HG03139 (cell line): ENCODE measurements at regions not wholly inside any gene's neighbourhood (a gene's known extent, or its start where the extent isn't known, plus 50 kb on each side); places are given as distances from the start of the nearest gene placed in this dataset.
"Not testable (repeated sequence)": the region's sequence is repeated elsewhere in the genome, so short reads cannot be mapped to it uniquely, and the experiment has no call there.

Experiments used
- ATAC-seq: cut with Tn5 transposase; IDR thresholded peaks from one replicate; pipeline ENCODE4 v1.9.1; 2021; ENCODE audit not compliant: unreplicated experiment

DNA sequence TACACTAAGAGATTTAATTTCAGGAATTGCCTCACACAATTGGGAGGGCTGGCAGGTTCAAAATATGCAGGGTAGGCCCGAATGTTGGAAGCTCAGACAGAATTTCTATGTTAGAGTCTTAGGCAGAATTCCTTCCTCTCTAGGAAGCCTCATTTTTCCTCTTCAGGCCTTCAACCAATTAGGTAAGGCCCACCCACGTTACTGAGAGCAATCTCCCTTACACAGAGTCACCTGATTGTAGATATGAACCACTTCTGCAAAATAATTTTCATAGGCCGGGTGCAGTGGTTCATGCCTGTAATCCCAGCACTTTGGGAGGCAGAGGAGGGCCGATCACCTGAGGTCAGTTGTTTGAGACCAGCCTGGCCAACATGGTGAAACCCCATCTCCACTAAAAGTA, 50.2 kb upstream of the HIVEP1 start:
- ATAC-seq: no peak

DNA sequence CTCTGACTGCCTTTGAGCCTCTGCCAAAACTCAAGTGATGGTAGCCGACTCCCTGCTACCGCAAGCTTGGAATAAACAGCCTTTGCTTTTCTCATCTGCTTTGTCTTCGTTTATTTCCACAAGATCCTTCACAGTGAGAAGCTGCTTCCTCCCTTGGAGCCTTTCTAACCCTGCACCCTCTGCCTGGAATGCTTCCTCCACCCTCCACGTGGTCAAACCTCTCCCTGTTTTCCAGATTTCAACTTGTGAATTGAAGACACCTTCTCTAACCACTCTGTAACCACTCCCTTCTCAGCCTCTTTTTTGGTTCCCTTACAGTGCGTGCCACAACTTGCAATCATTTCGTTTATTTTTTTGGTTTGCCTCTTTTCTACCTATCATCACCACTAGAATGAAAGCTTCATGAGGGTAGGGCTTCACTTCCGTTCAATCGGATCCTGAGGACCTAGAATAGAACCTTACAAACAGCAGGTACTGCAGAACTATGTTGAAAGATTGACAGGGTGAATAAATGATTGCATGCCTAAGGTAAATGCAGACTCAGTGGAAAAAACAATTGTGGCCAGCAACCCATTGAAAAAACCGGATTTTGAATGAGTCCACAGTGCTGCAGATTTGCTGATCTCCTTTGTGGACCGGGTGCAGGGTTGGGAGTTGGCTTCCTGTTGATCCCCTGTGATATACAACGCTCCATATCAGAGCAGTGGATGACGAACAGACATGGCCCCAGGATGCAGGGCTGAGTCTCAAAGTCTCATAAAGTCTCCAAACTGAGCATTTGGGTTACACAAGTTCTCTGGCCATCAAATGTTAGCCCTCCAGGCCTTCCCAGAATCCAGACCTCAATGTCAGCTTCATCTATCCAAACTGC, 51.0 kb upstream of the HIVEP1 start:
- ATAC-seq: no peak

DNA sequence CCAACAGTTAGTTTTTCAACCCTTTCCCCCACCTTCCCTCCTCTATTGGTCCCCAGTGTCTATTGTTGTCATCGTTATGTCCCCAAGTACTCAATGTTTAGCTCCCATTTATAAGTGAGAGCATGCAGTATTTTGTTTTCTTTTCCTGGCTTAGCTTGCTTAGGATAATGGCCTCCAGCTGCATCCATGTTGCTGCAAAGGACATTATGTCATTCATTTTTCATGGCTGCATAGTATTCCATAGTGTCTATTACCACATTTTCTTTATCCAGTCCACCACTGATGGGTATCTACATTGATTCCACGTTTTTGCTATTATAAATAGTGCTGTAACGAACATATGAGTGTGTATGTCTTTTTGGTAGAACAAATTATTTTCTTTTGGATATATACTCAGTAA, 55.3 kb upstream of the HIVEP1 start:
- ATAC-seq: no peak

DNA sequence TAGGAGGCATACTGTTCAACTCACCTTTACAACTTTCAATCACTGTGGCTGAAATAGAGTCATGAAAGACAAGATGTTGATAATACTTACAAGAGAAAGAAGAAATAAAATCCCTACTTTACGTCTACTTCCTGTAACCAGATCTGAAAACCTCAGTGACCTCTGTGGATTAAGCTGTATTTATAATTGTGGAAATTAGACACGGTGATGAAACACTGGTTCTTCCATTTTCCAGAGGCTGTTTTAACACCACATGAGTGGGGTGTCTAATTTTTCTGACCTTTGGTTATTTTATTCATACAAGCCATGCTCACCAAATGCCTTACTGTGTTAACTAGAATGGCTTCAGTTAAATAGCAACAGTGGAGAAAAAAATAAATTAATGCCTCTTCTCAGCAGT, 58.5 kb upstream of the HIVEP1 start:
- ATAC-seq: no peak

DNA sequence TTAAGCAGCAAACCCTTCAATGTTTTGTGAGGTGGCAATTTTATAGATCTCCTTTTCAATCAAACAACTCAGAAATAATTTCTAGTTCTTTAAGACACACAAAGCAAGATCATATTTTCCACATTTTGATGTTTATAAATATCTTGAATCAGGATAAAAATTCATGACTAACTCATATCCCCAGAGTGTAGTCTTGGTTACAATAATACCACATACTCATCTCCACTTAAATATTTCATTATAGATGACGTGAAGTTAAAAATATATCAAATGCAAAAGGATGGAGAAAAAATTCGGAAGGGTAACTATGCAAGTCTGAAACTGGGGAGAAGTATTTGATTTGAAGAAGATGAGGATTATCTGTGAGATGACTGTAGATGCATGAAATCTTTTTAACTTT, 59.8 kb upstream of the HIVEP1 start:
- ATAC-seq: no peak

DNA sequence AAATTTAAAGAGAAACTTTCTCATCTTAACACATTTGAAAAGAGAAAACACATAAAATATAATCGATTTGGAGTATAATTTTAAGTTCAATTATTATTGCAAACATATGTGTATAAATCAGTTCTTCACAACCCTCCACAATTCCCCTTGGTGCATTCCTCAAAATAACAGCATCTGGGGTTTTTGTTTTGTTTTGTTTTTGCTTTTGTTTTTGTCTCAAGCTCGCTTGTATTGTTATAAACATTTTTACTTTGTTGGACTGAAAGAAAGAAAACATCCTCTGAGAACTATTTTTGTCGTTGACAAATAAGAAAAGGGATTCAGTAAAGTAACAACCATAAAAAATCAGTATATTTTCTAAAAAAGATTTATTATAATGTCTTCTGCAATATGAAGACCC, 60.2 kb upstream of the HIVEP1 start:
- no peak for ATAC-seq

DNA sequence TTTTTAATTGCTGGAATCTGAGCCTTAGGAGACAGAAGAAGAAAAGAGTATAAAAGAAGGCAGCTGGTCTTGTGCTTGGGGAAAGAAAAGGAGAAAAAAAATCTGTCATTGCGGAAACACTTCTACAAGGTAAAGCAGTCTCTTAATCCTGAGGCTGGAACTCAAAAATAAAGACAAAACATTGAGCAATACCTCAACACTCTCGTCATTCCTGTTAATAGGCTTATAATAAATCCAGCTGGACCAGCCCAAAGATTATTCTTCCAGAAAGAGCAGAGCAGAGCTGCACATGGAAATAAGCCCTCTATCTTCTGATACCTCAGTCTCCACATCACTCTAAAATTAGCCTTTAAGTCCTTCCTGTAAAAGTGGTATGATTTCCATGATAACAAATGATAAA, 62.0 kb upstream of the HIVEP1 start:
- no peak for ATAC-seq

DNA sequence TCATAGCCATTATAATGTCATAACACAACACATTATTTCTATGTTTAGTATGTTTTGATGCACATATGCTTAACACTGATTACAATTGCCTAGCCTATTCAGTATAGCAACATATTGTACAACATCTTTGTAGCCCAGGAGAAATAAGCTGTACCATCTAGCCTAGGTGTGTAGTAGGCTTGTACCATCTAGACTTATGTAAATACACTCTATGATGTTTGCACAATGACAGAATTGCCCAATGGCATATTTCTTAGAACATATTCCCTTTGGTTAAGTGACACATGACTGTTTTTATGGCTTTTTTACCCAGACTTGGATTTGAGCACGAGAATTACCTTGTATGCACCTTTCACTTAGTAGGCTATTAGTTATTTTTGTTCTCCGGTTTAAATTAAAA, 64.5 kb upstream of the HIVEP1 start:
- ATAC-seq: no peak

DNA sequence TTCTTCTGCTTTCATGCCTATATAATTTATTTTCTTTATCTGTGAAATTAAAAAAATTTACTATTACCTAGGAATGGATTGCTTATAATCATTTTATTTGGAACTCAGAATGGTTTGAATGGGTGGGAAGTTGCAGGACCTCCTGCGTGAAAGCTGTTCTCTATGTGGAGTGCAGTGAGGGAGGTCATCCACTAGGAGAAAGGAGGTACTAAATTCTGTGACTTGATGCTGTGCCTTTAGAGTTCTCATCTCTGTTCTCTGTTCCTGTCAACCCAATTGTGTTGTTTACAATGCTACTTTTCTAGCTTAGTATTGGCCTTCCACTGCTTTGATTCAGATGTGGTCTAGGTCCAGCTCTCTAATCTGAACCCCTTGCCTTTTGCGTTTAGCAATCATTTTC, 65.0 kb upstream of the HIVEP1 start:
- no peak for ATAC-seq

DNA sequence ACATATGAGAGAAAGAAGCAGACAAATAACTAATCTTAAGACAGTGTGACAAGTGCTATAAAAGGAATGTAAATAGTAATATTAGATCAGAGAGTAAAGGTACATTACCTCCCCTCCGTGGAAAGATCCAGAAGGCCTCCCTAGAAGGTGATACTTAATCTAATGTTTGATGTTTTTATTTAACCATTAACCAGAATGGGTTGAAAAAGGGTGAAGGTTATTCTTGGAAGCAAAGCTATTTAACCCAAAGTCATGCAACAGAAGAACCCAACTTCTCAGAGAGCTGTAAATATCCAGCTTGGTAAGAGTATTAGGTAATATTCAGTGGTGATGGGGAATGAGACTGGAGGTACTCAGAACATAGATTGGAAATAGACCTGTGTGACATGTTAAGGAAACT, 68.0 kb upstream of the HIVEP1 start:
- ATAC-seq: no peak

DNA sequence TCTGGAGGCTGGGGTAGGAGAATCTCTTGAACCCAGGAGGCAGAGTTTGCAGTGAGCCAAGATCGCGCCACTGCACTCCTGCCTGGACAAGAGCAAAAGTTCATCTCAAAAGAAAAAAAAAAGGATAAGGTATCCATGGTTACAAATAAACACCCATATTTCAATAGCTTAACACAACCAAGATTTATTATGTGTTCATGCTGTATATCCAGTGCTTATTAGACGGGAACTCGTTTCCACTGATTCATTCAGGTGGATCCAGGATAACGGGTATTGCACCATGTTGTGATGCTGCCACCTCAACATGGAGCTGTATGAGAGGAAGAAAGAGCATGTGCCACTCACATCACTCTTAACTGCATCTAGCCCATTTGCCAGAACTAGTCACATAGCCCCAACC, 69.1 kb upstream of the HIVEP1 start:
- ATAC-seq: no peak

DNA sequence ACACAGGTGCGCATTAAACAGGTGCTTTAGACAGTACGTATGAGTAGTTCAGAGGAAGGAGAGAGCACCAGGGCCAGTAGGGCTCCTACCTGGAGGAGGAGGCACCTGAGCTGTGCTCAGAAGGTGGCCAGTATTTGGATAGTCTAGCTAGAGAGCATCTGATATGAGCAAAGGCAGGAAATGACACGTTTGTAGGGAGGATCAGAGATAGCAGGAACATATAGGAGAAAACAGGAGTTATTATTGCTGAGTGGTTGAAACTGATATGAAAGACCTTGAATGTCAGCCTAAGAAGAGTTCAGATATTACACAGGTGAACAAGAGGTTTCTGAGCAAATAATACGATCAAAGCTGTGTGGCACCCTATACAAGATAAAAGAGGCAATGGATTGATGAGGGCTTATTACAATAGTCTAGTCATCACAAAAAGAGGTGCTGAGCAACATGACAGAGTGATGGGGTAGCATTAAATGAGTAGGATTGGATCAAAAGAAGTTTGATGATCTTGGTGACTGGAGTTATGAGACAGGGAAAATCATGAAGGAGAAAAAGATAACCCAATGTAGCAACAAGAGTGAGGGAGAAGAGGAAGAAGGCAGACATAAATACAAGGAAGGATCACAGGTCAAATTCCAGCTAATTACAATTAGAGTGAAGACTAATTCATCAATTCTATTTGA, 69.8 kb upstream of the HIVEP1 start:
- no peak for ATAC-seq

DNA sequence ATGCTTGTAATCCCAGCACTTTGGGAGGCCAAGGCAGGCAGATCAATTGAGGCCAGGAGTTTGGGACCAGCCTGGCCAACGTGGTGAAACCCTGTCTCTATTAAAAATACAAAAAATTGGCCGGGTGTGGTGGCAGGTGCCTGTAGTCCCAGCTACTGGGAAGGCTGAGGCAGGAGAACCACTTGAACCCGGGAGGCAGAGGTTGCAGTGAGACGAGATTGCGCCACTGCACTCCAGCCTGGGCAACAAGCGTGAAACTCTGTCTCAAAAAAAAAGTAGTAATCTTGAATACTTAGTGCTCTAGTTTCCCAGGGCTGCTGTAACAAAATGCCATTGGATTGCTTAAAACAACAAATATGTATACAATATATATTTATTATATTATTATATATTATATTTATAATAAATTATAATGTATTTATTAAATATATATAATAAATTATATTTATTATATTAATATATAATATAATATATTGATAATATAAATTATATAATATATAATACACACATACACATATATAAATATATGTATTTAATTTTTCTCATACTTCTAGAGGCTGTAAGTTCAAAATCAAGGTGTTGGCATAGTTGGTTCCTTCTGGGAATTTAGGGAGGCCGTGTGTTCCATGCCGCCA, 71.5 kb upstream of the HIVEP1 start:
- ATAC-seq: not testable (repeated sequence)

DNA sequence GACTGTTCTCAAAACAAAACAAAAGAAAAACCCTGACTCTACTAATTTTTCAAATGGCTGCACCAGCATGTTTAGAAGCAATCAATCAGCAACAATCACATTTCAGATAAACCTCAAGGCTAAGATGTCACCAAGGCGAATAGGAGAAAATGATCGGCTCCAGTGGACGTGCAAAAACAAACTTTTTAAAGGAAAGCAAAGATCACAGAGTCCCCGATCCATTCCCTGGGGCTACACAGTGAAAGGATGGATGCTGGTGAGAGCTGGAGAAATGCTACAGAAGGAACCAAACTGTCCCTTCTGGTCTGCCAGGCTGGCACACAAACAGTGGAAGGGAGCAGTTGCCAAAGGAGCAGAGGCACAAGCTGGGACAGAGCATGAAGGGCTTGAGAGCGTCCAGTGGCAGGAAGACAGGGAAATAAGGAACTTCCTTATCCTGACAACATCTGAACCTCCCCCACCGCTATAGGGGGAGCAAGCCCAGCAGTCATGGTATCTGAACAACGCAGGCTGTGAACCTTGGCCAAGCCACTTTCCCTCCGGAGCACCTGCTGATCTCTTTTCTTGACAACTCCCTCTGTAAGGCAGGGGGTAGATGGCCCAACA, 73.7 kb upstream of the HIVEP1 start:
- no peak for ATAC-seq

DNA sequence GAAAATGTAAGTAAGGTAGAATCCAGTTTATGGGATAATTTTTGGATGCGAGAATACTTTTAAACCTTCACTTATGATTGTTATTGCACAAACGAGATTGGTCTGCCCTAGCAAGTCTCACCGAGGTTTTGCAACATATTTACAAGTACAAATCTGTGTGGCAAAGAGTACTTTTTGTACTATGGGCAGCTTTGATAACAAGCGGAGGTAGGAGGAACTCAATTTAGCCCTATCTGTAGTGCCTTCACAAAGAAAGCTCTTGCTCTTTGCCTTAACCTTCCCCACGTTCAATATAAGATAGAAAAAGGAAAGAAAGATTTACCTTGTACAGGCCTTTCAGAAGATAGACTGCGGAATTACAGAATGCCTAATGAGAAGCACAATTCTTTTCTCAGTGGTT, 77.5 kb upstream of the HIVEP1 start:
- ATAC-seq: no peak

DNA sequence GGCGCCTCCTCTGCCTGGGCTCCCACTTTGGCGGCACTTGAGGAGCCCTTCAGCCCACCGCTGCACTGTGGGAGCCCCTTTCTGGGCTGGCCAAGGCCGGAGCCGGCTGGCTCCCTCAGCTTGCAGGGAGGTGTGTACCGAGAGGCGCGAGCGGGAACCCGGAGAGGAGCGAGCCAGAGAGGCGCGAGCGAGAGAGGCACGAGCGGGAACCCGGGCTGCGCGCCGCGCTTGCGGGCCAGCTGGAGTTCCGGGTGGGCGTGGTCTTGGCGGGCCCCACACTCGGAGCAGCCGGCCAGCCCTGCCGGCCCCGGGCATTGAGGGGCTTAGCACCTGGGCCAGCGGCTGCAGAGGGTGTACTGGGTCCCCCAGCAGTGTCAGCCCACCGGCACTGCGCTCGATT, 79.2 kb upstream of the HIVEP1 start:
- ATAC-seq: not testable (repeated sequence)

DNA sequence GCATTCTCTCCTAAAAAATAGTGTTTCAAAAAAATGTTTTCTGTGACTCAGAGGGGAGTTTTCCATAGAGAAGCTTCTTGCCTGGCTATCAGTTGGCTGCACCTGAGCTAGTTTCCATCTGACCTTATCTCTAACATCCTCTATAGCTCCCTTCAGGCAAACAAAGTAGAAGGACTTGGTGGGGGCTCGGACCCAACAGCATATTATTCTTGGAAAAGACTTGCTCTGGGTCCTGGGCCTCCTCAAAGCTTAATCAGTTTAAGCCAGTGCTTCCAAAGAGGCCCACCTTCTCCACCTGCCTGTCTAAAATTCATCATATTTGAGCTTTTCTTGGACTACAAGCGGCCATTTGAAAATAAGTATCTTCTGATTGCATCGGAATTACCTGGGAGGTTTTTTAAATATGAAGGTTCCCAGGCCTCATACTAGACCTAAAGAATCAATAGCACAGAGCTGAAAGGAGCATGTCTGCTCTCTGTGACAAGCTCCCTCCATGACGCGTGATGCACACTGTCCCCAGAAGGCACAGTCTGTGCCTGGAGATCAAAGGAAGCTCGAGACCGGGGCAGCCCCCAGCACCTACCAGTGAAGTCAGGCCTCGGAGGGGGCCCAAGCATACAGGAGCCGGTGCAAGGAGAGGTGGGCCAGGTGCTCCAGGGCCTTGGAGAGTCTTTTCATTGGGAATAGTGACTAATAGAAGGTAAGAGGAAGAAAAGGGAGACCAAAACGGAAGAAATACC, 80.6 kb upstream of the HIVEP1 start:
- ATAC-seq: no peak

DNA sequence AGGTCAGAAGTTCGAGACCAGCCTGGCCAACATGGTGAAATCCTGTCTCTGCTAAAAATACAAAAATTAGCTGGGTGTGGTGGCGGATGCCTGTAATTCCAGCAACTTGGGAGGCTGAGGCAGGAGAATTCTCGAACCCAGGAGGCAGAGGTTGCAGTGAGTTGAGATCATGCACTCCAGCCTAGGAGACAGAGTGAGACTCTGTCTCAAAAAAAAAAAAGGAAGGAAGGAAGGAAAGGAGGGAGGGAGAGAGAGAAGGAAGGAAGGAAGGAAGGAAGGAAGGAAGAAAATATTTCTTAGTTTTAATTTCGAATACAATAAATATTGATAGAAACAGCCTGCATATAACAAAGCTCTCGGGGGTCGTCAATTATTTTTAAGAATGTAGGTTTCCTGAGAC, 81.3 kb upstream of the HIVEP1 start:
- ATAC-seq: not testable (repeated sequence)

DNA sequence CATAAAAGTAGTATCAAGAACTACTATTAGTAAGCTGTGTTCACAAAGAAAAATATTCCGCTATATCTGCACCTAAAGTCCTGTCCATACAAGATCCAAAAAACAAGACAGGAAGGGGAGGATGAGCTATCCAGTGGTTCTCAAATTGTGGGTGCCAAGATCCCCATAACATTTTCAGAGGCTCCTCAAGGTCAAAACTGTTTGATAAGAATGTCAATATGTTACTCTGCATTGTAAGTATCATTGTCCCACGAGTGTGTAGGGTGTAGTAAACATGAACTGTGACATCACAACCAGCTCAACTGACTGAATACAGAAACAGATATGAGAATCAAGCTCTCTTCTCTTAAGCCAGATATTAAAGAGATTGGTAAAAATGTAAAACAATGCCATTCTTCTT, 81.9 kb upstream of the HIVEP1 start:
- ATAC-seq: no peak

DNA sequence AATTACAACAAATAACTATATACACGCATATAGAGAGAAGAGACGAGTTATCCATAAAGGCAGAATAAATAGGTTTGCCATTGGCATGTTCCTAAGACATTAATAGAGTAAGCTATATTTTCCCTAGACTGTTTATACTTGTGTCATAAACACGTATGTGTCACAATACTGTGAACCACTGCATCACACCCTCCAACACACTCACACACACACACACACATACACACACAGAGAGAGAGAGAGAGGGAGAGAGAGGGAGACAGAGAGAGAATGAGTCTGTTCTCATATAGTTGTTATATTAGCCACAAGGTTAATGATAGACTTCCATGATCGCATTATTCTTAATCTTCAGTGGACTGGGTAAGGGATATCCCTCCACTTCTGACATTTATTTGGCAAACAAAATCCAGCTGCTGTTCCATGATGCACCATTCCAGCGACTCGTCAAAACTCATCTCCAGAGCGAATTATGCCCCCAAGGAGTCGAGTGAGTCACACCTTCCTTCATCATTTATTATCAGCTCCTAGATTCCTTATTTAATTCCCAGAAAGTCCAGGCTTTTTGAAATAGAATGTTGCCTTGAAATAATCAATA, 82.8 kb upstream of the HIVEP1 start:
- no peak for ATAC-seq
